ENCODE measurements at regions not wholly inside any gene's neighbourhood (a gene's known extent, or its start where the extent isn't known, plus 50 kb on each side); places are given as distances from the start of the nearest gene placed in this dataset.

DNA sequence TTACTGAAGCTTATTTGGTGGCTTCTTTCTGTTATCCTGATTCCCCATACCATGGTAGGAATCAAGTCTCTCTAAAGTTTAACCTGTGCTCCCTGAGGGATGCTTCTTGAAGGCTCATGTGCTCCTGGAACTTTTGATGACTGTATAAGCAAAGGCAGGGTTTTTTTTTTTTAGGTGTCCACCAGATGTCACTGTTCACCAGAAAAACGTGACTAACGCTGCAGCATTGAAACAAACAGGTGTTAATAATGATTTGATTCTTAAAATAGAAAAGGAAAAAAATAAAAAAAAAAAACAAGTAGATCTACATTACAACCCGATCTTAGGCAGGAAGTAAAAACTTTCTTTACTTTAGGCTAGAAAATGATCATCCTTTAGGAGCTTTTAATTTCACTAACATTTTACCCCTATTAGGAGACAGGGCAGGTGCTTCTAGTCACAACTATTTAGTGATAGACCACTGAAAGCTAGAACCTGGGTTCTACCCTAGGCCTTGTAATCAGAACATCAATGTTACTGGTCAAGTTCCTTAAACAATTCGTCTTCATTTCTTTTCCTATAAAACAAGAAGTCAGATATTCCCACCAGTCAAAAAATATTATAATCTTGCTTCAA is 223.0 kb downstream of the PLA2G4A start:
- Histone ChIP-seq H3K9me3 (ENCODE audit: control insufficient read depth in 1 of 2, low read length in 2 of 2) (no peaks in the 10 kb centered on the region), H3K36me3 (ENCODE audit: insufficient read depth, low read length) (no peaks in the 10 kb centered on the region), H3K4me3 (ENCODE audit: low read length in 2 of 2) (no peak overlapping the region), H3K4me1 (ENCODE audit: insufficient read depth, low read length) (no peaks in the 10 kb centered on the region), H3K27ac (ENCODE audit: low read depth, low read length) (no peak overlapping the region), H3K27me3 (ENCODE audit: insufficient read depth, low read length) (no peaks in the 10 kb centered on the region)
- peak in 4 of 5 donors; percentile 16 to 38 (median 27) for DNase-seq
- Mint-ChIP-seq H3K9me3 (no peaks in the 10 kb centered on the region), H3K36me3 (no peaks in the 10 kb centered on the region), H3K27me3 (no peaks in the 10 kb centered on the region), H3K27ac (no peak overlapping the region), H3K4me3 (no peak overlapping the region), H3K4me1 (peaks cover 0 to 5% (median 5%) of the 10 kb centered on the region in 4 donors)
- intact Hi-C loops (cut with micrococcal nuclease), result no loop called here
- POLR2A ChIA-PET (ENCODE audit: partially characterized antibody), result no interaction called here
- CTCF ChIA-PET (ENCODE audit: partially characterized antibody), result interaction anchor here (0.7 to 1.9 kb wide), 6 partner anchors 9 to 983 kb away, joined by 3 to 9 read pairs (median 4); no protein-coding TSS in a partner anchor

DNA sequence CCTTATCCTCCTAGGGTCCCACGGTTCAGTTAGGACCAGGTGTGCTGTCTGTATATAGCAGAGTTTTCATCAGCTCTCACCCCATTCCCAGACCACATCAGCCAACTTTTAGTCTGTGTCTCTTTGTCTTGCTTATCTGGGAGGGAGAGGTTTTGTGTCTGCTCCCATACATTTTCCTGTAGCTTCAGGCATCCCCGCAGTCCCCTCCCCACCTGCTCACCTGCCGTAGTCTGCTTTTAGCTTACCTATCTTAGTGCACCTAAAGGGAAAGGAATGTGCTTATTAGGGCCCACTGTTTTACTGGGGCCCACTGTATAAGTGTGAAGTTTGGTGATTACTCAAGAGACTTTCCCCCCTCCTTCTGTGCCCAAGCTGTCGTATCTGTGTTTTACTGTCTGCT is 225.1 kb downstream of the PLA2G4A start:
- Mint-ChIP-seq H3K9me3 (no peaks in the 10 kb centered on the region), H3K36me3 (no peaks in the 10 kb centered on the region), H3K27ac (peak overlapping the region in 1 of 7 donors; percentile 13), H3K27me3 (no peaks in the 10 kb centered on the region), H3K4me3 (no peak overlapping the region), H3K4me1 (peaks cover 0 to 5% (median 5%) of the 10 kb centered on the region in 4 donors)
- CTCF ChIA-PET (ENCODE audit: partially characterized antibody), result interaction anchor here (0.7 to 1.4 kb wide), 5 partner anchors 8 to 472 kb away, joined by 3 read pairs; no protein-coding TSS in a partner anchor
- H3K9me3 ChIP-seq (ENCODE audit: control insufficient read depth in 1 of 2, low read length in 2 of 2), result no peaks in the 10 kb centered on the region
- POLR2A ChIA-PET (ENCODE audit: partially characterized antibody), result interaction anchor here (0.9 kb wide), 1 partner anchor 9 kb away, joined by 3 read pairs; no protein-coding TSS in a partner anchor
- no peaks in the 10 kb centered on the region for H3K36me3 ChIP-seq (ENCODE audit: insufficient read depth, low read length)
- H3K4me1 ChIP-seq (ENCODE audit: insufficient read depth, low read length), result no peaks in the 10 kb centered on the region
- H3K27me3 ChIP-seq (ENCODE audit: insufficient read depth, low read length), result no peaks in the 10 kb centered on the region
- no peak for DNase-seq
- no peak overlapping the region for H3K27ac ChIP-seq (ENCODE audit: low read depth, low read length)
- intact Hi-C loops (cut with micrococcal nuclease), result no loop called here
- H3K4me3 ChIP-seq (ENCODE audit: low read length in 2 of 2), result no peak overlapping the region

DNA sequence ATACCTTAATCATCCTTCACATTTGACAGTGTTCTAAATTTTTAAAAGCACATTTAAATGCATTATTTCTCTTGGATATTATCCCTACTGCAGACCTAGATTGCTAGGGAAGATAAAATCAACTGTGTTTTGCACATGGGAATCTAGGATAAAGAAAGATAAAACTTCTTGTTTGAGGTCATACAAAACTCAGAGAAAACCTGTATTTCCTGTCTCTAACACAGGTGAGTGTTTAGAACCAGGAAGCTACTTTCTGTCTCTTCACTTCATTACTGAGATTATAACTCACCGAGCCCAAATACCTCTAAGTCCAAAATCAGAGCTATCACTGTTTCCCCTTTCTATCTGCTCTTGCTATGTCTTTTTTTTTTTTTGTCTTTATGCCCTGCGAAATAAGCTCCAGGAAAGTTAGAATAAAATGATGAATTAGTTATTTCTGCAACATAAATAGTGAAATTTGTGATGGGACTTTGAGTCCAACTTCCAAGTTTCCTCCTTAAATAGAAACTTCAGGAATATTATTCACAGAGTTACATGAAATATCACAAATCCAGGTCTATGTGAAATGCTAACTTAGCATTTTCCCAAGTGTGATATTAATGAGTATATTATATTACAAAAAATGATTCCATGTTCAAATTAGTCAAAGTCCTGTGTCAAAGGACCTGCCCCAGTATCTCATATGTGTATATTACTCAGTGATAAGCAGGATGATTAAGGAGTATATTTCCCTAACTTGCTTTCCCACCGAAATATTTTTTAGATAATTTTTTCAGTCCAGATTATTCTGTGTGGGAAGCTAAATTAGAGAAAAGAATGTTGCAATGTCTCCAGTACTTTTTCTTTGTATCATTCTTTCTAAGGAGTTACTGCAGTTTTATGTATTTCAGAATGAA is 226.4 kb downstream of the PLA2G4A start:
- CTCF ChIA-PET (ENCODE audit: partially characterized antibody), result interaction anchor here (1.2 kb wide), 1 partner anchor 48 kb away, joined by 3 read pairs; no protein-coding TSS in a partner anchor
- H3K9me3 Mint-ChIP-seq, result no peaks in the 10 kb centered on the region
- Histone ChIP-seq H3K9me3 (ENCODE audit: control insufficient read depth in 1 of 2, low read length in 2 of 2) (no peaks in the 10 kb centered on the region), H3K27ac (ENCODE audit: low read depth, low read length) (no peak overlapping the region), H3K4me3 (ENCODE audit: low read length in 2 of 2) (no peak overlapping the region), H3K27me3 (ENCODE audit: insufficient read depth, low read length) (no peaks in the 10 kb centered on the region), H3K36me3 (ENCODE audit: insufficient read depth, low read length) (no peaks in the 10 kb centered on the region), H3K4me1 (ENCODE audit: insufficient read depth, low read length) (no peaks in the 10 kb centered on the region)
- no peak for DNase-seq
- POLR2A ChIA-PET (ENCODE audit: partially characterized antibody), result no interaction called here
- no peak overlapping the region for H3K27ac Mint-ChIP-seq
- H3K4me3 Mint-ChIP-seq, result no peak overlapping the region
- intact Hi-C loops (cut with micrococcal nuclease), result no loop called here
- peaks cover 0 to 5% (median 5%) of the 10 kb centered on the region in 4 donors for H3K4me1 Mint-ChIP-seq
- H3K27me3 Mint-ChIP-seq, result no peaks in the 10 kb centered on the region
- H3K36me3 Mint-ChIP-seq, result no peaks in the 10 kb centered on the region

GRCh38 chr1:187063271-187063670 is 234.5 kb downstream of the PLA2G4A start:
- no peaks in the 10 kb centered on the region for H3K27me3 Mint-ChIP-seq
- no peaks in the 10 kb centered on the region for H3K36me3 Mint-ChIP-seq
- CTCF ChIA-PET (ENCODE audit: partially characterized antibody), result interaction anchor here (1.5 kb wide), 1 partner anchor 12 kb away, joined by 6 read pairs; no protein-coding TSS in a partner anchor

GRCh38 chr1:187067160-187067559 is 238.4 kb downstream of the PLA2G4A start:
- H3K9me3 Mint-ChIP-seq, result peaks cover 0 to 4% (median 0%) of the 10 kb centered on the region in 8 donors
- no peaks in the 10 kb centered on the region for H3K27me3 Mint-ChIP-seq
- H3K27ac ChIP-seq (ENCODE audit: low read depth, low read length), result no peak overlapping the region
- H3K4me3 ChIP-seq (ENCODE audit: low read length in 2 of 2), result no peak overlapping the region
- ChIA-PET CTCF (ENCODE audit: partially characterized antibody) (no interaction called here), POLR2A (ENCODE audit: partially characterized antibody) (no interaction called here)
- no peaks in the 10 kb centered on the region for H3K27me3 ChIP-seq (ENCODE audit: insufficient read depth, low read length)
- H3K4me1 ChIP-seq (ENCODE audit: insufficient read depth, low read length), result no peaks in the 10 kb centered on the region
- H3K27ac Mint-ChIP-seq, result no peak overlapping the region
- no peak overlapping the region for H3K4me3 Mint-ChIP-seq
- DNase-seq, result no peak
- H3K4me1 Mint-ChIP-seq, result peaks cover 0 to 2% (median 0%) of the 10 kb centered on the region in 4 donors
- intact Hi-C loops (cut with micrococcal nuclease), result no loop called here
- H3K36me3 ChIP-seq (ENCODE audit: insufficient read depth, low read length), result no peaks in the 10 kb centered on the region
- H3K9me3 ChIP-seq (ENCODE audit: control insufficient read depth in 1 of 2, low read length in 2 of 2), result no peaks in the 10 kb centered on the region
- no peaks in the 10 kb centered on the region for H3K36me3 Mint-ChIP-seq

More at GRCh38 chr1:187063271-187063670, 234.5 kb downstream of the PLA2G4A start:
- H3K9me3 Mint-ChIP-seq, result peaks cover 0 to 4% (median 0%) of the 10 kb centered on the region in 8 donors
- Histone ChIP-seq H3K9me3 (ENCODE audit: control insufficient read depth in 1 of 2, low read length in 2 of 2) (no peaks in the 10 kb centered on the region), H3K4me3 (ENCODE audit: low read length in 2 of 2) (no peak overlapping the region), H3K27ac (ENCODE audit: low read depth, low read length) (no peak overlapping the region), H3K27me3 (ENCODE audit: insufficient read depth, low read length) (no peaks in the 10 kb centered on the region), H3K36me3 (ENCODE audit: insufficient read depth, low read length) (no peaks in the 10 kb centered on the region), H3K4me1 (ENCODE audit: insufficient read depth, low read length) (no peaks in the 10 kb centered on the region)
- H3K4me1 Mint-ChIP-seq, result no peaks in the 10 kb centered on the region
- DNase-seq, result no peak
- no peak overlapping the region for H3K27ac Mint-ChIP-seq
- POLR2A ChIA-PET (ENCODE audit: partially characterized antibody), result interaction anchor here (0.9 kb wide), 1 partner anchor 10 kb away, joined by 3 read pairs; no protein-coding TSS in a partner anchor
- intact Hi-C loops (cut with micrococcal nuclease), result no loop called here
- no peak overlapping the region for H3K4me3 Mint-ChIP-seq

- H3K27me3 ChIP-seq (ENCODE audit: insufficient read depth, low read length), result no peaks in the 10 kb centered on the region
- no peak for DNase-seq
- no peaks in the 10 kb centered on the region for H3K4me1 ChIP-seq (ENCODE audit: insufficient read depth, low read length)
- H3K27ac ChIP-seq (ENCODE audit: low read depth, low read length), result no peak overlapping the region
- Mint-ChIP-seq H3K9me3 (peaks cover 0 to 8% (median 7%) of the 10 kb centered on the region in 8 donors), H3K27me3 (no peaks in the 10 kb centered on the region), H3K27ac (no peak overlapping the region), H3K4me1 (peaks cover 2 to 8% (median 4%) of the 10 kb centered on the region in 4 donors), H3K36me3 (peaks cover 0 to 5% of the 10 kb centered on the region in 2 donors), H3K4me3 (no peak overlapping the region)
- H3K4me3 ChIP-seq (ENCODE audit: low read length in 2 of 2), result no peak overlapping the region
- ChIA-PET CTCF (ENCODE audit: partially characterized antibody) (interaction anchor here (1.8 kb wide), 1 partner anchor 19 kb away, joined by 4 read pairs; no protein-coding TSS in a partner anchor), POLR2A (ENCODE audit: partially characterized antibody) (no interaction called here)
- no peaks in the 10 kb centered on the region for H3K9me3 ChIP-seq (ENCODE audit: control insufficient read depth in 1 of 2, low read length in 2 of 2)
- intact Hi-C loops (cut with micrococcal nuclease), result no loop called here
- no peaks in the 10 kb centered on the region for H3K36me3 ChIP-seq (ENCODE audit: insufficient read depth, low read length)
Measured at GRCh38 chr1:187070076-187070475, 241.3 kb downstream of the PLA2G4A start.
